WERI-Rb-1 (cell line): ENCODE measurements at regions not wholly inside any gene's neighbourhood (a gene's known extent, or its start where the extent isn't known, plus 50 kb on each side); places are given as distances from the start of the nearest gene placed in this dataset.
"Not testable (repeated sequence)": the region's sequence is repeated elsewhere in the genome, so short reads cannot be mapped to it uniquely, and the experiment has no call there.

ENCODE experiments used
- DNase-seq: peaks from one replicate; pipeline ENCODE4 v3.0.0-alpha.2; 2020
- H3K27ac ChIP-seq: fragments of 250-450 bp; sonication (Bioruptor Pico); 2 replicates; pipeline ENCODE4 v1.5.1; 2020; ENCODE audit warnings: mild to moderate bottlenecking, moderate library complexity
- H3K27me3 ChIP-seq: fragments of 250-450 bp; sonication (Bioruptor Pico); 2 replicates; pipeline ENCODE4 v1.5.1; 2021; ENCODE audit warnings: mild to moderate bottlenecking, low read depth, moderate library complexity; ENCODE audit not compliant: insufficient read depth, severe bottlenecking
- H3K36me3 ChIP-seq: fragments of 250-450 bp; sonication (Bioruptor Pico); 2 replicates; pipeline ENCODE4 v1.5.1; 2020; ENCODE audit warnings: mild to moderate bottlenecking, moderate library complexity
- H3K4me3 ChIP-seq: 2 replicates; pipeline ENCODE4 v1.5.1; 2011; ENCODE audit warnings: low read depth, mild to moderate bottlenecking, control low read depth, low read length
- H3K9me3 ChIP-seq: fragments of 250-450 bp; sonication (Bioruptor Pico); 2 replicates; pipeline ENCODE4 v1.5.1; 2021; ENCODE audit warnings: mild to moderate bottlenecking, moderate library complexity; ENCODE audit not compliant: severe bottlenecking
- CTCF ChIP-seq: IDR thresholded peaks from 2 replicates; pipeline ENCODE4 v1.5.1; 2011; ENCODE audit warnings: low read depth, mild to moderate bottlenecking, control low read depth, inconsistent platforms, low read length

GRCh38 chr4:18616720-18617119 is 595.2 kb upstream of the LCORL start:
- H3K4me3 ChIP-seq = no peak overlapping the region
- H3K36me3 ChIP-seq = no peaks in the 10 kb centered on the region
- TF ChIP-seq CTCF = no peak
- no peak overlapping the region for H3K27ac ChIP-seq
- no peak for DNase-seq
- no peaks in the 10 kb centered on the region for H3K27me3 ChIP-seq
- H3K9me3 ChIP-seq = no peaks in the 10 kb centered on the region

GRCh38 chr4:18611026-18611425 is 589.5 kb upstream of the LCORL start:
- no peak for TF ChIP-seq CTCF
- no peaks in the 10 kb centered on the region for H3K27me3 ChIP-seq
- no peak overlapping the region for H3K27ac ChIP-seq
- no peaks in the 10 kb centered on the region for H3K36me3 ChIP-seq
- no peak overlapping the region for H3K4me3 ChIP-seq
- no peaks in the 10 kb centered on the region for H3K9me3 ChIP-seq
- no peak for DNase-seq

GRCh38 chr4:18608908-18609533 is 587.5 kb upstream of the LCORL start:
- no peak for DNase-seq
- no peak overlapping the region for H3K27ac ChIP-seq
- TF ChIP-seq CTCF = no peak
- no peaks in the 10 kb centered on the region for H3K36me3 ChIP-seq
- no peaks in the 10 kb centered on the region for H3K27me3 ChIP-seq
- no peaks in the 10 kb centered on the region for H3K9me3 ChIP-seq
- H3K4me3 ChIP-seq = no peak overlapping the region

GRCh38 chr4:18602610-18603009 is 581.1 kb upstream of the LCORL start:
- not testable (repeated sequence) for H3K27me3 ChIP-seq, H3K4me3 ChIP-seq, H3K9me3 ChIP-seq, DNase-seq, H3K27ac ChIP-seq, H3K36me3 ChIP-seq

- Histone ChIP-seq H3K27ac (no peak overlapping the region), H3K27me3 (no peaks in the 10 kb centered on the region), H3K4me3 (no peak overlapping the region), H3K36me3 (no peaks in the 10 kb centered on the region), H3K9me3 (no peaks in the 10 kb centered on the region)
- TF ChIP-seq CTCF = peak; percentile 75
- peak; percentile 62 for DNase-seq
These were observed 571.9 kb upstream of the LCORL start for GRCh38 chr4:18593297-18594002.

GRCh38 chr4:18582841-18583240 is 561.3 kb upstream of the LCORL start:
- no peak overlapping the region for H3K27ac ChIP-seq
- no peaks in the 10 kb centered on the region for H3K27me3 ChIP-seq
- TF ChIP-seq CTCF = no peak
- no peak overlapping the region for H3K4me3 ChIP-seq
- no peak for DNase-seq
- H3K36me3 ChIP-seq = no peaks in the 10 kb centered on the region
- no peaks in the 10 kb centered on the region for H3K9me3 ChIP-seq
